ENCODE measurements at regions not wholly inside any gene's neighbourhood (a gene's known extent, or its start where the extent isn't known, plus 50 kb on each side); places are given as distances from the start of the nearest gene placed in this dataset.
"Not testable (repeated sequence)": the region's sequence is repeated elsewhere in the genome, so short reads cannot be mapped to it uniquely, and the experiment has no call there.

- no peak for DNase-seq (ENCODE audit: low spot score)
- TF ChIP-seq CTCF (IDR thresholded peaks at IDR 0.05) = no peak
- no peak for ATAC-seq (ENCODE audit: low FRiP score)
Measured at GRCh38 chr14:71799841-71800240, 132.4 kb upstream of the RGS6 start.

- TF ChIP-seq CTCF (IDR thresholded peaks at IDR 0.05) = no peak
- DNase-seq (ENCODE audit: low spot score) = no peak
- ATAC-seq (ENCODE audit: low FRiP score) = no peak
Measured at GRCh38 chr14:71800878-71801277, 131.4 kb upstream of the RGS6 start.

GRCh38 chr14:71803539-71804260 is 128.5 kb upstream of the RGS6 start:
- no peak for ATAC-seq (ENCODE audit: low FRiP score)
- no peak for TF ChIP-seq CTCF (IDR thresholded peaks at IDR 0.05)
- DNase-seq (ENCODE audit: low spot score) = no peak

- DNase-seq (ENCODE audit: low spot score) = no peak
- TF ChIP-seq CTCF (IDR thresholded peaks at IDR 0.05) = no peak
- no peak for ATAC-seq (ENCODE audit: low FRiP score)
Measured at GRCh38 chr14:71804992-71805391, 127.2 kb upstream of the RGS6 start.

- not testable (repeated sequence) for DNase-seq (ENCODE audit: low spot score); ATAC-seq (ENCODE audit: low FRiP score)
Measured at GRCh38 chr14:71807049-71807448, 125.2 kb upstream of the RGS6 start.

- ATAC-seq (ENCODE audit: low FRiP score); DNase-seq (ENCODE audit: low spot score): not testable (repeated sequence)
Measured at GRCh38 chr14:71810800-71811199, 121.4 kb upstream of the RGS6 start.

DNA sequence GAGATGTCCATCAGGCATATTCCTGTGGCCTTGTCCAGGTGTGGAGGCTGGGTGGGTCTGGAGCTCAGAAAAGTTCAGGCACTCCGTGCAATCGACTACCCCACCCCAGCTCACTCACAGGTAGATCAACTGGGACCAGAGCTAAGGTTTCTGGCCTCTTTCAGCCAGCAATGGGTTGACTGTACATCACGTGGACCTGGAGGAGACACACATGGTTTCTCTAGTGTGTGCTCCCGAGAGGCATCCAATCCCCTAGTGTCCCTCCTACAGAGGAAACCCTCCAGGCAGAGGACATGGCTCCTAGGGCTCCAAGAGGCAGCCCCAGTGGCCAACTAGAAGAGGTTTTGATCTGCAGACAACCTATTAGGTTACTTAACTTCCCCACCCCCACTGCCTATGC is 119.5 kb upstream of the RGS6 start:
- TF ChIP-seq CTCF (IDR thresholded peaks at IDR 0.05) = no peak
- no peak for ATAC-seq (ENCODE audit: low FRiP score)
- DNase-seq (ENCODE audit: low spot score) = no peak

DNA sequence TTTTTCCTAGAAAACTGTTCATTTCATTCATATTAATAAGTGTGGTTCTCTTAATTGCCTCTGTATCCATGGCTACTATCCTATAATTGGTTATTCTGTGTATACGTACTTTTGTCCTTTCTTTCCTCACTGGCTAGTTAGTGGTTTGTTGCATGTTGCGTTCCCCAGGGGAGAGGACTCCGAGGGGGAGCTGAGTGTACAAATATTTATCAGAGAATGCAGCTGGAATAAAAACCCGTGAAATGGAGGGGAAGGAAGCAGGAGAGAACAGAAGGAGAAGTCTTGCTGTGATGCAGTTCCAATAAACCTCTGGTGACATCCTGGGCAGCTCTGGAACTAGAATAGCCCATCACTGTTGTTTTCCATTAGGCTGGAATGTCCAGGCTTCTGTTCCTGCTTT is 117.1 kb upstream of the RGS6 start:
- DNase-seq (ENCODE audit: low spot score) = no peak
- no peak for TF ChIP-seq CTCF (IDR thresholded peaks at IDR 0.05)
- no peak for ATAC-seq (ENCODE audit: low FRiP score)
